Ovary (tissue), 7 donors: ENCODE measurements at regions not wholly inside any gene's neighbourhood (a gene's known extent, or its start where the extent isn't known, plus 50 kb on each side); places are given as distances from the start of the nearest gene placed in this dataset.

Experiments used
- DNase-seq, 5 donors: peaks; one replicate each; pipeline ENCODE4 v3.0.0-alpha.2; 2019 to 2020
- H3K27ac ChIP-seq, 2 donors: fragments of 200-600 bp; one replicate each; pipeline versions ENCODE4 v1.5.1 to v1.8.0; 2019 to 2022
- H3K27me3 ChIP-seq: fragments of 200-600 bp; one replicate; pipeline ENCODE4 v1.8.0; 2022
- H3K36me3 ChIP-seq: fragments of 200-600 bp; sonication (generic); one replicate; pipeline ENCODE4 v1.5.1; 2019
- H3K4me1 ChIP-seq: one replicate; pipeline ENCODE4 v1.8.1; 2013; ENCODE audit warnings: mild to moderate bottlenecking, moderate library complexity; ENCODE audit not compliant: insufficient read depth
- H3K4me3 ChIP-seq: fragments of 200-600 bp; sonication (generic); one replicate; pipeline ENCODE4 v1.5.1; 2017
- H3K9me3 ChIP-seq, 2 donors: fragments of 200-600 bp in 1 of 2; sonication (generic) in 1 of 2; one replicate each; pipeline versions ENCODE4 v1.5.1 to v1.8.1; 2013 to 2019; ENCODE audit warnings: mild to moderate bottlenecking in 1 of 2, moderate library complexity in 1 of 2
- CTCF ChIP-seq, 3 donors: fragments of 450-650 bp in 2 of 3; fragments of 200-600 bp in 1 of 3; IDR thresholded peaks; one replicate each; pipeline versions ENCODE4 v1.5.1 to v1.8.0; 2016 to 2022; ENCODE audit warnings: antibody characterized with exemption in 3 of 3, mild to moderate bottlenecking in 1 of 3
- EP300 ChIP-seq: sonication (generic); formaldehyde crosslinking; IDR thresholded peaks from one replicate; pipeline ENCODE4 v1.6.1; 2017; ENCODE audit warnings: antibody characterized with exemption
- POLR2A ChIP-seq: fragments of 450-650 bp; IDR thresholded peaks from one replicate; pipeline ENCODE4 v1.6.1; 2017; ENCODE audit warnings: antibody characterized with exemption, mild to moderate bottlenecking, moderate library complexity
- WGBS, 3 donors: extraction: QIAGEN DNeasy Blood & Tissue Kit in 1 of 3; methylation state at CpG; one replicate each; pipeline versions ENCODE4 v1.1.5 to v1.1.7; 2013 to 2017; 5-methylcytosine and 5-hydroxymethylcytosine counted together
- intact Hi-C, 4 donors: fragments of 100-400 bp; cut with DNase I; formaldehyde crosslinking; loops; one replicate each; pipeline versions ENCODE4 v1.11.0 to v1.15.1; 2022 to 2023
- donor health status: DM: no; HTN: no; CAD: no; lungs with moderate emphysema.
- donor health status: DM: no; HTN: no; CAD: no.
- donor health status: Bipolar disorder and iron deficiency.
- donor health status: DM: no; HTN: no; CAD: no.
- donor health status: DM: yes; HTN: yes; CAD: no.

- Histone ChIP-seq H3K27me3 (no peaks in the 10 kb centered on the region), H3K4me1 (no peaks in the 10 kb centered on the region), H3K27ac (no peak overlapping the region), H3K4me3 (no peak overlapping the region), H3K9me3 (no peaks in the 10 kb centered on the region), H3K36me3 (no peaks in the 10 kb centered on the region)
- intact Hi-C loops = no loop called here
- 80 to 93% (median 87%) methylated on average over 1 of the region's 1 CpG for WGBS, 3 donors
- DNase-seq = no peak
- no peak for TF ChIP-seq CTCF (IDR thresholded peaks at IDR 0.05)
- TF ChIP-seq POLR2A = no peak
- TF ChIP-seq EP300 = no peak
Observed at GRCh38 chr6:142531727-142532126, 229.9 kb downstream of the ADGRG6 start.

GRCh38 chr6:142534076-142534475, 232.3 kb downstream of the ADGRG6 start:
- Histone ChIP-seq H3K36me3 (no peaks in the 10 kb centered on the region), H3K4me3 (no peak overlapping the region), H3K27ac (no peak overlapping the region), H3K27me3 (no peaks in the 10 kb centered on the region), H3K9me3 (no peaks in the 10 kb centered on the region), H3K4me1 (no peaks in the 10 kb centered on the region)
- intact Hi-C loops = no loop called here
- WGBS, 3 donors = 84 to 96% (median 93%) methylated on average over 1 of the region's 1 CpG
- DNase-seq = no peak
- TF ChIP-seq POLR2A (no peak), CTCF (IDR thresholded peaks at IDR 0.05) (no peak), EP300 (no peak)

- intact Hi-C loops = no loop called here
Observed at GRCh38 chr6:142534484-142534883, 232.7 kb downstream of the ADGRG6 start.

GRCh38 chr6:142537612-142538478, 236.0 kb downstream of the ADGRG6 start:
- intact Hi-C loops = no loop called here
- H3K4me1 ChIP-seq = no peaks in the 10 kb centered on the region
- H3K36me3 ChIP-seq = no peaks in the 10 kb centered on the region
- no peak for DNase-seq
- 73 to 74% (median 73%) methylated on average over 11 of the region's 11 CpGs for WGBS, 3 donors
- H3K9me3 ChIP-seq = no peaks in the 10 kb centered on the region
- H3K27ac ChIP-seq = no peak overlapping the region
- no peak overlapping the region for H3K4me3 ChIP-seq
- no peaks in the 10 kb centered on the region for H3K27me3 ChIP-seq
- no peak for TF ChIP-seq EP300
- no peak for TF ChIP-seq CTCF (IDR thresholded peaks at IDR 0.05)
- TF ChIP-seq POLR2A = no peak

More at GRCh38 chr6:142534484-142534883, 232.7 kb downstream of the ADGRG6 start:
- DNase-seq = no peak
- no peaks in the 10 kb centered on the region for H3K36me3 ChIP-seq
- no peaks in the 10 kb centered on the region for H3K27me3 ChIP-seq
- H3K4me1 ChIP-seq = no peaks in the 10 kb centered on the region
- no peak for TF ChIP-seq CTCF (IDR thresholded peaks at IDR 0.05)
- no peak for TF ChIP-seq POLR2A
- TF ChIP-seq EP300 = no peak
- no peaks in the 10 kb centered on the region for H3K9me3 ChIP-seq
- H3K27ac ChIP-seq = no peak overlapping the region
- WGBS, 3 donors = 54 to 82% (median 60%) methylated on average over 2 of the region's 2 CpGs
- no peak overlapping the region for H3K4me3 ChIP-seq
